ENCODE measurements at regions not wholly inside any gene's neighbourhood (a gene's known extent, or its start where the extent isn't known, plus 50 kb on each side); places are given as distances from the start of the nearest gene placed in this dataset.
"Not testable (repeated sequence)": the region's sequence is repeated elsewhere in the genome, so short reads cannot be mapped to it uniquely, and the experiment has no call there.

DNA sequence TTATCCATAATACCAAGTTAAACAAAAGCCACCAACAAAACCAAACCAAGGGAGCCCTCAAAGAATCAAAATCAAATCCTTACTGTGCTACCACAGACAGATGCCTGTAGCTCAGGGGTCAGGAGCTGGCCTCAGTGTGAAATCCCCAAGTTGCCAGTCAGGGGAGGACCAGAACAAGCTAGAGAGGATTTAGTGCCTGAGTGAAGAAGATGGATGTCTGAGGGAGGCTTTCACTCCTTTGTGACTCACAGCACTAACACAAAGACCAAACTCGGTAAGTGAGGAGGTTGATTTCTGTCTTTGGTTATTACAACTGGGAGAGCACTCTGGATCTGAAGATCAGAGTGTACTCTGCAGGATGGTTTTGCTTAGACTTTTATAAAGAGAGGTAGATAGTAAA lies 189.9 kb upstream of the ZNF184 start:
- Histone ChIP-seq H3K9ac (ENCODE audit: extremely low read depth, insufficient read length, low read length) (no peak overlapping the region), H3K4me2 (ENCODE audit: insufficient read depth, insufficient read length, low read length) (no peak overlapping the region), H3K18ac (ENCODE audit: insufficient read length, low read depth, low read length) (no peak overlapping the region), H4K8ac (replicated peaks; ENCODE audit: insufficient read length, low read depth, low read length) (no peak overlapping the region), H3K9me3 (ENCODE audit: control insufficient read depth, low read depth, low read length) (no peaks in the 10 kb centered on the region), H3K4me1 (ENCODE audit: insufficient read depth, low read length) (no peaks in the 10 kb centered on the region), H3K14ac (ENCODE audit: insufficient read depth, low read length) (no peak overlapping the region), H4K20me1 (ENCODE audit: control insufficient read depth, insufficient read depth, insufficient read length) (no peaks in the 10 kb centered on the region), H3K79me2 (ENCODE audit: insufficient read depth, low read length) (no peaks in the 10 kb centered on the region), H3K56ac (ENCODE audit: insufficient read length, low read depth, low read length) (no peak overlapping the region), H2BK12ac (ENCODE audit: insufficient read length, low read depth, low read length) (no peak overlapping the region), H2AK5ac (ENCODE audit: insufficient read length, low read length) (no peak overlapping the region), H3K23me2 (ENCODE audit: insufficient read length, low read depth, low read length, poor library complexity, severe bottlenecking) (peaks cover 7% of the 10 kb centered on the region), H2AFZ (ENCODE audit: low read length) (no peak overlapping the region), H2BK5ac (ENCODE audit: insufficient read length, low read length) (no peak overlapping the region), H4K5ac (ENCODE audit: insufficient read length, low read depth, low read length) (no peak overlapping the region), H3T11ph (ENCODE audit: low read length) (no peak overlapping the region), H3K79me1 (ENCODE audit: insufficient read depth, low read depth, low read length, poor library complexity, severe bottlenecking) (no peaks in the 10 kb centered on the region), H3K27ac (ENCODE audit: insufficient read length, low read depth, low read length) (no peak overlapping the region), H3K23ac (ENCODE audit: insufficient read length, low read depth, low read length) (no peak overlapping the region), H2BK20ac (ENCODE audit: low read depth, low read length, poor library complexity, severe bottlenecking) (no peak overlapping the region), H3K4ac (ENCODE audit: low read depth, low read length) (no peak overlapping the region), H4K91ac (ENCODE audit: insufficient read length, low read depth, low read length) (no peak overlapping the region), H3K27me3 (ENCODE audit: insufficient read depth, low read length) (no peaks in the 10 kb centered on the region; the same call in 1 of the 2 replicates), H2BK15ac (ENCODE audit: low read depth, low read length) (no peak overlapping the region), H2BK120ac (ENCODE audit: low read depth, low read length, poor library complexity, severe bottlenecking) (no peak overlapping the region)
- H3K4me1 Mint-ChIP-seq, result peaks cover 17 to 18% of the 10 kb centered on the region in 2 experiments
- H3K36me3 Mint-ChIP-seq (ENCODE audit: insufficient read depth in 1 of 3, low read depth in 3 of 3), result no peaks in the 10 kb centered on the region
- TF ChIP-seq, protein P1, sequence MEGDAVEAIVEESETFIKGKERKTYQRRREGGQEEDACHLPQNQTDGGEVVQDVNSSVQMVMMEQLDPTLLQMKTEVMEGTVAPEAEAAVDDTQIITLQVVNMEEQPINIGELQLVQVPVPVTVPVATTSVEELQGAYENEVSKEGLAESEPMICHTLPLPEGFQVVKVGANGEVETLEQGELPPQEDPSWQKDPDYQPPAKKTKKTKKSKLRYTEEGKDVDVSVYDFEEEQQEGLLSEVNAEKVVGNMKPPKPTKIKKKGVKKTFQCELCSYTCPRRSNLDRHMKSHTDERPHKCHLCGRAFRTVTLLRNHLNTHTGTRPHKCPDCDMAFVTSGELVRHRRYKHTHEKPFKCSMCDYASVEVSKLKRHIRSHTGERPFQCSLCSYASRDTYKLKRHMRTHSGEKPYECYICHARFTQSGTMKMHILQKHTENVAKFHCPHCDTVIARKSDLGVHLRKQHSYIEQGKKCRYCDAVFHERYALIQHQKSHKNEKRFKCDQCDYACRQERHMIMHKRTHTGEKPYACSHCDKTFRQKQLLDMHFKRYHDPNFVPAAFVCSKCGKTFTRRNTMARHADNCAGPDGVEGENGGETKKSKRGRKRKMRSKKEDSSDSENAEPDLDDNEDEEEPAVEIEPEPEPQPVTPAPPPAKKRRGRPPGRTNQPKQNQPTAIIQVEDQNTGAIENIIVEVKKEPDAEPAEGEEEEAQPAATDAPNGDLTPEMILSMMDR (conservative IDR thresholded peaks at IDR 0.05), result no peak
- no peaks in the 10 kb centered on the region; a peak in 3 of 5 replicates for H3K9me3 Mint-ChIP-seq
- no peak for DNase-seq
- WGBS (ENCODE audit: extremely low coverage, insufficient read length, low lambda C conversion rate), result no CpG with 5 or more reads among the region's 1 CpG
- H3K4me3 Mint-ChIP-seq, result no peak overlapping the region; a peak in 1 of 5 replicates
- peaks cover 26% of the 10 kb centered on the region for H3K27me3 Mint-ChIP-seq (ENCODE audit: low read depth)
- H3K27ac Mint-ChIP-seq, result peak overlapping the region in 1 of 3 experiments; percentile 3; a peak in 1 of 7 replicates

- H3K23ac ChIP-seq (ENCODE audit: insufficient read length, low read depth, low read length); H3K27ac ChIP-seq (ENCODE audit: insufficient read length, low read depth, low read length); H2BK12ac ChIP-seq (ENCODE audit: insufficient read length, low read depth, low read length); H3K9me3 ChIP-seq (ENCODE audit: control insufficient read depth, low read depth, low read length); H2BK5ac ChIP-seq (ENCODE audit: insufficient read length, low read length); H3K14ac ChIP-seq (ENCODE audit: insufficient read depth, low read length); H3K36me3 Mint-ChIP-seq (ENCODE audit: insufficient read depth in 1 of 3, low read depth in 3 of 3); H3K4ac ChIP-seq (ENCODE audit: low read depth, low read length); H3K79me2 ChIP-seq (ENCODE audit: insufficient read depth, low read length); H2BK15ac ChIP-seq (ENCODE audit: low read depth, low read length); H3K4me2 ChIP-seq (ENCODE audit: insufficient read depth, insufficient read length, low read length); H3K23me2 ChIP-seq (ENCODE audit: insufficient read length, low read depth, low read length, poor library complexity, severe bottlenecking); H3K9me3 Mint-ChIP-seq; H2AFZ ChIP-seq (ENCODE audit: low read length); H3K9ac ChIP-seq (ENCODE audit: extremely low read depth, insufficient read length, low read length); H3K18ac ChIP-seq (ENCODE audit: insufficient read length, low read depth, low read length); H3K4me1 ChIP-seq (ENCODE audit: insufficient read depth, low read length); H2BK120ac ChIP-seq (ENCODE audit: low read depth, low read length, poor library complexity, severe bottlenecking); H2BK20ac ChIP-seq (ENCODE audit: low read depth, low read length, poor library complexity, severe bottlenecking); H4K5ac ChIP-seq (ENCODE audit: insufficient read length, low read depth, low read length); DNase-seq; H3K27ac Mint-ChIP-seq; H3K56ac ChIP-seq (ENCODE audit: insufficient read length, low read depth, low read length); H3K4me3 Mint-ChIP-seq; H3K27me3 ChIP-seq (ENCODE audit: insufficient read depth, low read length); H4K8ac ChIP-seq (replicated peaks; ENCODE audit: insufficient read length, low read depth, low read length); H4K20me1 ChIP-seq (ENCODE audit: control insufficient read depth, insufficient read depth, insufficient read length); H2AK5ac ChIP-seq (ENCODE audit: insufficient read length, low read length); H3K79me1 ChIP-seq (ENCODE audit: insufficient read depth, low read depth, low read length, poor library complexity, severe bottlenecking); H4K91ac ChIP-seq (ENCODE audit: insufficient read length, low read depth, low read length); H3T11ph ChIP-seq (ENCODE audit: low read length): not testable (repeated sequence)
- no CpG with 5 or more reads among the region's 5 CpGs for WGBS (ENCODE audit: extremely low coverage, insufficient read length, low lambda C conversion rate)
- H3K27me3 Mint-ChIP-seq (ENCODE audit: low read depth), result peaks cover 21% of the 10 kb centered on the region
- H3K4me1 Mint-ChIP-seq, result peaks cover 16 to 17% of the 10 kb centered on the region in 2 experiments
These were observed 189.3 kb upstream of the ZNF184 start for GRCh38 chr6:27662212-27662611.
